Hematopoietic multipotent progenitor cell (in vitro differentiated cells): ENCODE measurements at regions not wholly inside any gene's neighbourhood (a gene's known extent, or its start where the extent isn't known, plus 50 kb on each side); places are given as distances from the start of the nearest gene placed in this dataset.
A peak's percentile ranks its signal among the peaks of the same experiment; 100 is the strongest.

Experiments
- DNase-seq, 3 donors: peaks; one replicate each; pipeline ENCODE4 v3.0.0-alpha.2; 2011 to 2015; ENCODE audit warnings: low read depth in 2 of 3, low spot score in 2 of 3

- no peak for DNase-seq
Measured at GRCh38 chr7:41834805-41835694, 132.2 kb upstream of the INHBA start.

- DNase-seq: no peak
Measured at GRCh38 chr7:41832941-41833340, 130.1 kb upstream of the INHBA start.

GRCh38 chr7:41830271-41830670, 127.4 kb upstream of the INHBA start:
- no peak for DNase-seq

GRCh38 chr7:41828911-41829310, 126.0 kb upstream of the INHBA start:
- no peak for DNase-seq

GRCh38 chr7:41826641-41827040, 123.8 kb upstream of the INHBA start:
- no peak for DNase-seq

- DNase-seq: no peak
Measured at GRCh38 chr7:41825927-41826480, 123.1 kb upstream of the INHBA start.

- DNase-seq: no peak
Measured at GRCh38 chr7:41824284-41824683, 121.4 kb upstream of the INHBA start.

GRCh38 chr7:41822259-41822817, 119.4 kb upstream of the INHBA start:
- DNase-seq: no peak

- DNase-seq: no peak
Measured at GRCh38 chr7:41821521-41822213, 118.8 kb upstream of the INHBA start.

- no peak for DNase-seq
Measured at GRCh38 chr7:41820111-41820671, 117.3 kb upstream of the INHBA start.

- DNase-seq: no peak
Measured at GRCh38 chr7:41819645-41820044, 116.8 kb upstream of the INHBA start.

GRCh38 chr7:41818765-41819398, 116.0 kb upstream of the INHBA start:
- no peak for DNase-seq

GRCh38 chr7:41817386-41817785, 114.5 kb upstream of the INHBA start:
- DNase-seq: peak in 2 of 3 donors; percentile 23 to 40

- peak in 2 of 3 donors; percentile 88 to 97 for DNase-seq
Measured at GRCh38 chr7:41816111-41816510, 113.2 kb upstream of the INHBA start.

GRCh38 chr7:41814888-41815287, 112.0 kb upstream of the INHBA start:
- DNase-seq: no peak

GRCh38 chr7:41813286-41813685, 110.4 kb upstream of the INHBA start:
- DNase-seq: no peak

GRCh38 chr7:41811941-41812340, 109.1 kb upstream of the INHBA start:
- no peak for DNase-seq

GRCh38 chr7:41809940-41810576, 107.2 kb upstream of the INHBA start:
- no peak for DNase-seq

- no peak for DNase-seq
Measured at GRCh38 chr7:41809529-41809939, 106.6 kb upstream of the INHBA start.

GRCh38 chr7:41809116-41809515, 106.2 kb upstream of the INHBA start:
- no peak for DNase-seq
